Liver (tissue), 8 donors: ENCODE measurements at regions not wholly inside any gene's neighbourhood (a gene's known extent, or its start where the extent isn't known, plus 50 kb on each side); places are given as distances from the start of the nearest gene placed in this dataset.

Experiments used
- DNase-seq: peaks from one replicate; pipeline ENCODE4 v3.0.0-alpha.2; 2017; ENCODE audit warnings: low spot score
- H3K27ac ChIP-seq, 2 donors: one replicate each; pipeline ENCODE4 v1.7.0; 2013; ENCODE audit warnings: inconsistent platforms in 2 of 2, low read length in 2 of 2, control low read depth in 1 of 2, low read depth in 1 of 2, mild to moderate bottlenecking in 1 of 2
- H3K27me3 ChIP-seq, 4 donors: one replicate each; pipeline versions ENCODE4 v1.6.1 to v1.7.0; 2013; ENCODE audit warnings: low read length in 3 of 4, inconsistent platforms in 1 of 4, mild to moderate bottlenecking in 1 of 4, moderate library complexity in 1 of 4; ENCODE audit not compliant: control insufficient read depth in 4 of 4, insufficient read depth in 4 of 4
- H3K36me3 ChIP-seq, 4 donors: one replicate each; pipeline versions ENCODE4 v1.6.1 to v1.7.0; 2013; ENCODE audit warnings: low read length in 3 of 4, mild to moderate bottlenecking in 3 of 4, low read depth in 1 of 4, moderate library complexity in 1 of 4; ENCODE audit not compliant: control insufficient read depth in 4 of 4, insufficient read depth in 3 of 4
- H3K4me1 ChIP-seq, 4 donors: one replicate each; pipeline versions ENCODE4 v1.6.1 to v1.7.0; 2013; ENCODE audit warnings: low read length in 3 of 4, mild to moderate bottlenecking in 3 of 4, moderate library complexity in 1 of 4; ENCODE audit not compliant: control insufficient read depth in 4 of 4, insufficient read depth in 4 of 4
- H3K4me3 ChIP-seq, 3 donors: one replicate each; pipeline versions ENCODE4 v1.6.1 to v1.7.0; 2013; ENCODE audit warnings: low read length in 3 of 3, control low read depth in 1 of 3, low read depth in 1 of 3, mild to moderate bottlenecking in 1 of 3
- H3K9ac ChIP-seq, 2 donors: one replicate each; pipeline ENCODE4 v1.7.0; 2013; ENCODE audit warnings: low read length in 2 of 2, mild to moderate bottlenecking in 2 of 2, moderate library complexity in 2 of 2, control low read depth in 1 of 2, low read depth in 1 of 2
- H3K9me3 ChIP-seq, 4 donors: one replicate each; pipeline versions ENCODE4 v1.6.1 to v1.7.0; 2013; ENCODE audit warnings: low read length in 3 of 4; ENCODE audit not compliant: control insufficient read depth in 4 of 4
- FOXA1 ChIP-seq: IDR thresholded peaks from 2 replicates; pipeline ENCODE4 v1.6.1; 2016; ENCODE audit warnings: antibody characterized with exemption
- FOXA2 ChIP-seq: IDR thresholded peaks from 2 replicates; pipeline ENCODE4 v1.6.1; 2016; ENCODE audit warnings: antibody characterized with exemption
- HNF4A ChIP-seq, 2 donors: conservative IDR thresholded peaks; 2 replicates each; pipeline ENCODE4 v1.6.1; 2016; ENCODE audit warnings: antibody characterized with exemption in 2 of 2, mild to moderate bottlenecking in 2 of 2
- HNF4G ChIP-seq: IDR thresholded peaks from 2 replicates; pipeline ENCODE4 v1.6.1; 2016; ENCODE audit warnings: antibody characterized with exemption
- JUND ChIP-seq, 2 donors: IDR thresholded peaks; 2 replicates each; pipeline ENCODE4 v1.6.1; 2016; ENCODE audit warnings: antibody characterized with exemption in 2 of 2
- RAD21 ChIP-seq, 2 donors: IDR thresholded peaks; 2 replicates each; pipeline ENCODE4 v1.6.1; 2016; ENCODE audit warnings: antibody characterized with exemption in 2 of 2, mild to moderate bottlenecking in 2 of 2
- RXRA ChIP-seq, 2 donors: IDR thresholded peaks; 2 replicates each; pipeline ENCODE4 v1.6.1; 2017 to 2018; ENCODE audit warnings: antibody characterized with exemption in 2 of 2, mild to moderate bottlenecking in 1 of 2
- SP1 ChIP-seq: IDR thresholded peaks from 2 replicates; pipeline ENCODE4 v1.6.1; 2018; ENCODE audit warnings: antibody characterized with exemption, mild to moderate bottlenecking
- TAF1 ChIP-seq: conservative IDR thresholded peaks from 2 replicates; pipeline ENCODE4 v1.6.1; 2016; ENCODE audit warnings: antibody characterized with exemption, mild to moderate bottlenecking
- YY1 ChIP-seq: IDR thresholded peaks from 2 replicates; pipeline ENCODE4 v1.6.1; 2016; ENCODE audit warnings: antibody characterized with exemption, mild to moderate bottlenecking
- WGBS: extraction: QIAGEN DNeasy Blood & Tissue Kit; methylation state at CpG from one replicate; pipeline ENCODE4 v1.1.7; 2013; 5-methylcytosine and 5-hydroxymethylcytosine counted together
- TF ChIP-seq, protein P1 (sequence below): IDR thresholded peaks from 2 replicates; pipeline ENCODE4 v1.6.1; 2016; ENCODE audit warnings: antibody characterized with exemption
- TF ChIP-seq, protein P2 (sequence below): IDR thresholded peaks from 2 replicates; pipeline ENCODE4 v1.6.1; 2016; ENCODE audit warnings: antibody characterized with exemption
- TF ChIP-seq, protein P3 (sequence below): IDR thresholded peaks from 2 replicates; pipeline ENCODE4 v1.6.1; 2016; ENCODE audit warnings: antibody characterized with exemption
- TF ChIP-seq, protein P4 (sequence below): IDR thresholded peaks from 2 replicates; pipeline ENCODE4 v1.6.1; 2016; ENCODE audit warnings: antibody characterized with exemption, mild to moderate bottlenecking
- TF ChIP-seq, protein P5 (sequence below): fragments of 150-350 bp; IDR thresholded peaks from 2 replicates; pipeline ENCODE4 v1.5.1; 2017; ENCODE audit warnings: improper control_type of control experiment, low read depth, low read length; ENCODE audit not compliant: missing input control
- donor health status: healthy.
- donor health status: healthy.
- donor health status: healthy.
- donor health status: healthy.
- donor health status: healthy.

DNA sequence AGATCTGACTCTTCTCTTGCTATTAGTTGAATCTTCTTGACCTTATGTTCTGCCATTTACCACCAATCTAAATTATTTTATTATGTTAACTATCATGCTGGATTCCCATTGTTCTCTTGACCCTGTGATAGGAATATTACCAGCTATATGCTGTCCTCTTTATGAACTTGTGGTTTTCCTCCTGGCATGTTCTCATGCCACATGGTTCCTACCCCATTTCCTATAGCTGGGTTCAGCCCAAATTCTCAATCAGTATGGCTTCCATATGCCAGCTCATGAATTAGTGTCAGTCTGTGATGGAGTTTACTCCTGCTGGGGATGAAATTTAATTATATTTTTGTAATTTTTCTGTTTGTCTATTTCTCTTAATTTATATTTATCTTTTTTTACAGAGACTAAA lies 430.5 kb downstream of the SMARCA1 start (continued):
- TF ChIP-seq, protein P1, sequence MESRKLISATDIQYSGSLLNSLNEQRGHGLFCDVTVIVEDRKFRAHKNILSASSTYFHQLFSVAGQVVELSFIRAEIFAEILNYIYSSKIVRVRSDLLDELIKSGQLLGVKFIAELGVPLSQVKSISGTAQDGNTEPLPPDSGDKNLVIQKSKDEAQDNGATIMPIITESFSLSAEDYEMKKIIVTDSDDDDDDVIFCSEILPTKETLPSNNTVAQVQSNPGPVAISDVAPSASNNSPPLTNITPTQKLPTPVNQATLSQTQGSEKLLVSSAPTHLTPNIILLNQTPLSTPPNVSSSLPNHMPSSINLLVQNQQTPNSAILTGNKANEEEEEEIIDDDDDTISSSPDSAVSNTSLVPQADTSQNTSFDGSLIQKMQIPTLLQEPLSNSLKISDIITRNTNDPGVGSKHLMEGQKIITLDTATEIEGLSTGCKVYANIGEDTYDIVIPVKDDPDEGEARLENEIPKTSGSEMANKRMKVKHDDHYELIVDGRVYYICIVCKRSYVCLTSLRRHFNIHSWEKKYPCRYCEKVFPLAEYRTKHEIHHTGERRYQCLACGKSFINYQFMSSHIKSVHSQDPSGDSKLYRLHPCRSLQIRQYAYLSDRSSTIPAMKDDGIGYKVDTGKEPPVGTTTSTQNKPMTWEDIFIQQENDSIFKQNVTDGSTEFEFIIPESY = no peak
- no peak for TF ChIP-seq FOXA2
- TF ChIP-seq, protein P2, sequence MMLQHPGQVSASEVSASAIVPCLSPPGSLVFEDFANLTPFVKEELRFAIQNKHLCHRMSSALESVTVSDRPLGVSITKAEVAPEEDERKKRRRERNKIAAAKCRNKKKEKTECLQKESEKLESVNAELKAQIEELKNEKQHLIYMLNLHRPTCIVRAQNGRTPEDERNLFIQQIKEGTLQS = no peak
- TF ChIP-seq SP1 = no peak
- no peak for TF ChIP-seq RXRA (IDR thresholded peaks at IDR 0.05)
- no peak for TF ChIP-seq RAD21 (IDR thresholded peaks at IDR 0.05)
- TF ChIP-seq, protein P3, sequence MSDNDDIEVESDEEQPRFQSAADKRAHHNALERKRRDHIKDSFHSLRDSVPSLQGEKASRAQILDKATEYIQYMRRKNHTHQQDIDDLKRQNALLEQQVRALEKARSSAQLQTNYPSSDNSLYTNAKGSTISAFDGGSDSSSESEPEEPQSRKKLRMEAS = no peak
- TF ChIP-seq YY1 = no peak
- TF ChIP-seq HNF4A (conservative IDR thresholded peaks at IDR 0.05) = no peak

DNA sequence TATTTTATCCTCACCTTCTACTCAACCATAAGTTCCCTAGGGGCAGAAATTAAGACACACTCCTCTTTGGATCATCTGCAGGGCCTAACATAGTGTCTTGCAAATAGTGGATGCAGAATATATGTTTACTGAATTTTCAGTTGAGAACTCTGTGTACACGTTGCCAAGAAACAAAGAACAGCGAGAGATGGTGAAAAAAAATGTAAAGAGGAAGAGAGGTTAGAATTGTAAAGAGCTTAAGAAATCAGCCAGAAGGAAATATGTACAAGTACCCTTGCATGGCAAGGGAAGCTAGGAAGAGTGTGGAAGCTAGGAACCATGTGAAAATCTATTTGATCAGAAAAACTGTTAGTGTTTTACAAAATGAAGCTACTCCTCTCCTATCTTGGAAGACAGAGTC lies 431.0 kb downstream of the SMARCA1 start:
- TF ChIP-seq FOXA2 (no peak), RXRA (IDR thresholded peaks at IDR 0.05) (no peak), SP1 (no peak), FOXA1 (no peak), RAD21 (IDR thresholded peaks at IDR 0.05) (no peak), TAF1 (no peak), HNF4G (no peak), JUND (IDR thresholded peaks at IDR 0.05) (no peak)
- TF ChIP-seq, protein P2 = no peak
- TF ChIP-seq, protein P3 = no peak
- TF ChIP-seq, protein P1 = no peak
- TF ChIP-seq, protein P4, sequence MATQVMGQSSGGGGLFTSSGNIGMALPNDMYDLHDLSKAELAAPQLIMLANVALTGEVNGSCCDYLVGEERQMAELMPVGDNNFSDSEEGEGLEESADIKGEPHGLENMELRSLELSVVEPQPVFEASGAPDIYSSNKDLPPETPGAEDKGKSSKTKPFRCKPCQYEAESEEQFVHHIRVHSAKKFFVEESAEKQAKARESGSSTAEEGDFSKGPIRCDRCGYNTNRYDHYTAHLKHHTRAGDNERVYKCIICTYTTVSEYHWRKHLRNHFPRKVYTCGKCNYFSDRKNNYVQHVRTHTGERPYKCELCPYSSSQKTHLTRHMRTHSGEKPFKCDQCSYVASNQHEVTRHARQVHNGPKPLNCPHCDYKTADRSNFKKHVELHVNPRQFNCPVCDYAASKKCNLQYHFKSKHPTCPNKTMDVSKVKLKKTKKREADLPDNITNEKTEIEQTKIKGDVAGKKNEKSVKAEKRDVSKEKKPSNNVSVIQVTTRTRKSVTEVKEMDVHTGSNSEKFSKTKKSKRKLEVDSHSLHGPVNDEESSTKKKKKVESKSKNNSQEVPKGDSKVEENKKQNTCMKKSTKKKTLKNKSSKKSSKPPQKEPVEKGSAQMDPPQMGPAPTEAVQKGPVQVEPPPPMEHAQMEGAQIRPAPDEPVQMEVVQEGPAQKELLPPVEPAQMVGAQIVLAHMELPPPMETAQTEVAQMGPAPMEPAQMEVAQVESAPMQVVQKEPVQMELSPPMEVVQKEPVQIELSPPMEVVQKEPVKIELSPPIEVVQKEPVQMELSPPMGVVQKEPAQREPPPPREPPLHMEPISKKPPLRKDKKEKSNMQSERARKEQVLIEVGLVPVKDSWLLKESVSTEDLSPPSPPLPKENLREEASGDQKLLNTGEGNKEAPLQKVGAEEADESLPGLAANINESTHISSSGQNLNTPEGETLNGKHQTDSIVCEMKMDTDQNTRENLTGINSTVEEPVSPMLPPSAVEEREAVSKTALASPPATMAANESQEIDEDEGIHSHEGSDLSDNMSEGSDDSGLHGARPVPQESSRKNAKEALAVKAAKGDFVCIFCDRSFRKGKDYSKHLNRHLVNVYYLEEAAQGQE = no peak
- TF ChIP-seq, protein P5, sequence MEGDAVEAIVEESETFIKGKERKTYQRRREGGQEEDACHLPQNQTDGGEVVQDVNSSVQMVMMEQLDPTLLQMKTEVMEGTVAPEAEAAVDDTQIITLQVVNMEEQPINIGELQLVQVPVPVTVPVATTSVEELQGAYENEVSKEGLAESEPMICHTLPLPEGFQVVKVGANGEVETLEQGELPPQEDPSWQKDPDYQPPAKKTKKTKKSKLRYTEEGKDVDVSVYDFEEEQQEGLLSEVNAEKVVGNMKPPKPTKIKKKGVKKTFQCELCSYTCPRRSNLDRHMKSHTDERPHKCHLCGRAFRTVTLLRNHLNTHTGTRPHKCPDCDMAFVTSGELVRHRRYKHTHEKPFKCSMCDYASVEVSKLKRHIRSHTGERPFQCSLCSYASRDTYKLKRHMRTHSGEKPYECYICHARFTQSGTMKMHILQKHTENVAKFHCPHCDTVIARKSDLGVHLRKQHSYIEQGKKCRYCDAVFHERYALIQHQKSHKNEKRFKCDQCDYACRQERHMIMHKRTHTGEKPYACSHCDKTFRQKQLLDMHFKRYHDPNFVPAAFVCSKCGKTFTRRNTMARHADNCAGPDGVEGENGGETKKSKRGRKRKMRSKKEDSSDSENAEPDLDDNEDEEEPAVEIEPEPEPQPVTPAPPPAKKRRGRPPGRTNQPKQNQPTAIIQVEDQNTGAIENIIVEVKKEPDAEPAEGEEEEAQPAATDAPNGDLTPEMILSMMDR = no peak
- H3K27ac ChIP-seq = no peak overlapping the region
- DNase-seq = no peak
- 76% methylated on average over 2 of the region's 2 CpGs for WGBS
- no peak overlapping the region for H3K4me3 ChIP-seq
- H3K9me3 ChIP-seq = no peaks in the 10 kb centered on the region
- no peaks in the 10 kb centered on the region for H3K4me1 ChIP-seq
- no peak overlapping the region for H3K9ac ChIP-seq
- no peaks in the 10 kb centered on the region for H3K27me3 ChIP-seq
- H3K36me3 ChIP-seq = no peaks in the 10 kb centered on the region
